ENCODE measurements at regions not wholly inside any gene's neighbourhood (a gene's known extent, or its start where the extent isn't known, plus 50 kb on each side); places are given as distances from the start of the nearest gene placed in this dataset.

- Mint-ChIP-seq H3K9me3 (ENCODE audit: low read depth) (peaks cover 3% of the 10 kb centered on the region), H3K27ac (no peak overlapping the region), H3K4me3 (ENCODE audit: low read depth) (no peak overlapping the region), H3K36me3 (ENCODE audit: insufficient read depth) (no peaks in the 10 kb centered on the region), H3K27me3 (no peaks in the 10 kb centered on the region), H3K4me1 (ENCODE audit: low read depth) (no peaks in the 10 kb centered on the region)
- no peak for DNase-seq (ENCODE audit: low spot score, unreplicated experiment)
- TF ChIP-seq CTCF (IDR thresholded peaks at IDR 0.05; ENCODE audit: unreplicated experiment): no peak
These were observed 198.2 kb upstream of the SPRED2 start for GRCh38 chr2:65630643-65631042.

- no peak for TF ChIP-seq CTCF (IDR thresholded peaks at IDR 0.05; ENCODE audit: unreplicated experiment)
- peaks cover 2% of the 10 kb centered on the region for H3K27me3 Mint-ChIP-seq
- H3K4me1 Mint-ChIP-seq (ENCODE audit: low read depth): no peaks in the 10 kb centered on the region
- no peak overlapping the region for H3K4me3 Mint-ChIP-seq (ENCODE audit: low read depth)
- no peaks in the 10 kb centered on the region for H3K36me3 Mint-ChIP-seq (ENCODE audit: insufficient read depth)
- H3K9me3 Mint-ChIP-seq (ENCODE audit: low read depth): peaks cover under 1% of the 10 kb centered on the region
- DNase-seq (ENCODE audit: low spot score, unreplicated experiment): no peak
- no peak overlapping the region for H3K27ac Mint-ChIP-seq
These were observed 195.8 kb upstream of the SPRED2 start for GRCh38 chr2:65628156-65628555.

GRCh38 chr2:65626831-65627230, 194.4 kb upstream of the SPRED2 start:
- H3K27me3 Mint-ChIP-seq: peaks cover 15% of the 10 kb centered on the region
- H3K9me3 Mint-ChIP-seq (ENCODE audit: low read depth): no peaks in the 10 kb centered on the region
- no peak for DNase-seq (ENCODE audit: low spot score, unreplicated experiment)
- no peak for TF ChIP-seq CTCF (IDR thresholded peaks at IDR 0.05; ENCODE audit: unreplicated experiment)
- no peaks in the 10 kb centered on the region for H3K36me3 Mint-ChIP-seq (ENCODE audit: insufficient read depth)
- H3K4me3 Mint-ChIP-seq (ENCODE audit: low read depth): no peak overlapping the region
- no peaks in the 10 kb centered on the region for H3K4me1 Mint-ChIP-seq (ENCODE audit: low read depth)
- H3K27ac Mint-ChIP-seq: no peak overlapping the region

- Mint-ChIP-seq H3K9me3 (ENCODE audit: low read depth) (no peaks in the 10 kb centered on the region), H3K4me3 (ENCODE audit: low read depth) (no peak overlapping the region), H3K27me3 (peaks cover 19% of the 10 kb centered on the region), H3K4me1 (ENCODE audit: low read depth) (no peaks in the 10 kb centered on the region), H3K36me3 (ENCODE audit: insufficient read depth) (no peaks in the 10 kb centered on the region), H3K27ac (no peak overlapping the region)
- no peak for DNase-seq (ENCODE audit: low spot score, unreplicated experiment)
- no peak for TF ChIP-seq CTCF (IDR thresholded peaks at IDR 0.05; ENCODE audit: unreplicated experiment)
These were observed 193.6 kb upstream of the SPRED2 start for GRCh38 chr2:65625982-65626381.

GRCh38 chr2:65622951-65623535, 190.6 kb upstream of the SPRED2 start:
- Mint-ChIP-seq H3K27me3 (peaks cover 21% of the 10 kb centered on the region), H3K36me3 (ENCODE audit: insufficient read depth) (no peaks in the 10 kb centered on the region), H3K4me3 (ENCODE audit: low read depth) (no peak overlapping the region), H3K9me3 (ENCODE audit: low read depth) (no peaks in the 10 kb centered on the region), H3K4me1 (ENCODE audit: low read depth) (peaks cover 2% of the 10 kb centered on the region), H3K27ac (no peak overlapping the region)
- no peak for DNase-seq (ENCODE audit: low spot score, unreplicated experiment)
- TF ChIP-seq CTCF (IDR thresholded peaks at IDR 0.05; ENCODE audit: unreplicated experiment): no peak
